Mucosa of descending colon (tissue), 3 donors: ENCODE measurements at regions not wholly inside any gene's neighbourhood (a gene's known extent, or its start where the extent isn't known, plus 50 kb on each side); places are given as distances from the start of the nearest gene placed in this dataset.

Experiments used
- ATAC-seq: fragments of 200-7000 bp; cut with Tn5 transposase; one replicate; pipeline ENCODE4 v1.9.1; 2020; ENCODE audit warnings: mild to moderate bottlenecking, moderate library complexity
- DNase-seq, 3 donors: peaks; one replicate each; pipeline ENCODE4 v3.0.0-alpha.2; 2020
- H3K36me3 ChIP-seq: fragments of 200-600 bp; one replicate; pipeline ENCODE4 v1.8.0; 2021; ENCODE audit warnings: low read depth, mild to moderate bottlenecking
- H3K4me1 ChIP-seq: fragments of 200-600 bp; one replicate; pipeline ENCODE4 v1.8.0; 2021; ENCODE audit warnings: low read depth, mild to moderate bottlenecking
- H3K4me3 ChIP-seq: fragments of 200-600 bp; one replicate; pipeline ENCODE4 v1.8.0; 2021; ENCODE audit warnings: mild to moderate bottlenecking
- H3K9me3 ChIP-seq: fragments of 200-600 bp; one replicate; pipeline ENCODE4 v1.8.0; 2021; ENCODE audit warnings: mild to moderate bottlenecking
- intact Hi-C, 2 donors: fragments of 100-400 bp; cut with DNase I in 1 of 2; cut with micrococcal nuclease in 1 of 2; formaldehyde crosslinking; loops; one replicate each; pipeline versions ENCODE4 v1.11.0 to v1.11.1; 2022; cut with DNase I, micrococcal nuclease
- TF ChIP-seq, protein P1 (sequence below): fragments of 200-600 bp; IDR thresholded peaks from one replicate; pipeline ENCODE4 v1.8.0; 2022; ENCODE audit warnings: antibody characterized with exemption, mild to moderate bottlenecking
- donor health status: DM: no; HTN: no; CAD: no; lungs with moderate emphysema.
- donor health status: DM: no; HTN: no; CAD: no.
- donor health status: DM: no; HTN: yes; CAD: no.

DNA sequence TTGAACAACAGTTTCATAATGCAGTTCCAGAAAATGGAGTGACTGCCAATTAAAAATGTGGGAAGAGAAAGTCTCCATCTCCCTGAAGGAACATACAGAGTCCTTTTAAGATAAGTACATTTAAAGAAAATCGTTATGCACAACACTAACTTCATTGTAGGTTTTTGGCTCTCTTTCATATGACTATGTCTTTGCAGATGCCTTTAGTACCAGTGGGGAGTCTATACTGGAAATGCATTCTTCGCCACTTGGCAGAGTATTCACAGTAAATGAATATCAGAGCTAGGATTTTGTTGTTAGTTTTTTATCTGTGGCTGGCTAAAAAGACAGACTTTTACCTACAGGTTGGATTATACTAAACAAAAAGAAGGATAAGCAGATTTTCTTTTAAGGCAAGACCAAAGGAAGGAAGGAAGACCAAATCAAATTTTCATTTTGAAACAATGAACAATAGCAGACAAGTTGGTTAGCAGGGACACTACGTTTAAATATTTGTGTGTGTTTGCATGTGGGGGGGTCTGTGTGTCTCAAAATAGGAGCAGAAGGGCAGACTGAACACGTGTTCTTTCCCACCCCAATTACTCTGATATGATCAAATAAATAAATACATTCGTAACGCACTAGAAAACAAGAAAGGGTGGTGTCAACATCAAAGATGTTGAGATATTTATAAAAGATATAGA is 124.5 kb downstream of the BTG1 start:
- no peaks in the 10 kb centered on the region for H3K36me3 ChIP-seq
- no peaks in the 10 kb centered on the region for H3K9me3 ChIP-seq
- intact Hi-C loops, result no loop called here
- TF ChIP-seq, protein P1, sequence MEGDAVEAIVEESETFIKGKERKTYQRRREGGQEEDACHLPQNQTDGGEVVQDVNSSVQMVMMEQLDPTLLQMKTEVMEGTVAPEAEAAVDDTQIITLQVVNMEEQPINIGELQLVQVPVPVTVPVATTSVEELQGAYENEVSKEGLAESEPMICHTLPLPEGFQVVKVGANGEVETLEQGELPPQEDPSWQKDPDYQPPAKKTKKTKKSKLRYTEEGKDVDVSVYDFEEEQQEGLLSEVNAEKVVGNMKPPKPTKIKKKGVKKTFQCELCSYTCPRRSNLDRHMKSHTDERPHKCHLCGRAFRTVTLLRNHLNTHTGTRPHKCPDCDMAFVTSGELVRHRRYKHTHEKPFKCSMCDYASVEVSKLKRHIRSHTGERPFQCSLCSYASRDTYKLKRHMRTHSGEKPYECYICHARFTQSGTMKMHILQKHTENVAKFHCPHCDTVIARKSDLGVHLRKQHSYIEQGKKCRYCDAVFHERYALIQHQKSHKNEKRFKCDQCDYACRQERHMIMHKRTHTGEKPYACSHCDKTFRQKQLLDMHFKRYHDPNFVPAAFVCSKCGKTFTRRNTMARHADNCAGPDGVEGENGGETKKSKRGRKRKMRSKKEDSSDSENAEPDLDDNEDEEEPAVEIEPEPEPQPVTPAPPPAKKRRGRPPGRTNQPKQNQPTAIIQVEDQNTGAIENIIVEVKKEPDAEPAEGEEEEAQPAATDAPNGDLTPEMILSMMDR, result no peak
- H3K4me3 ChIP-seq, result no peak overlapping the region
- ATAC-seq, result no peak
- no peaks in the 10 kb centered on the region for H3K4me1 ChIP-seq
- no peak for DNase-seq

DNA sequence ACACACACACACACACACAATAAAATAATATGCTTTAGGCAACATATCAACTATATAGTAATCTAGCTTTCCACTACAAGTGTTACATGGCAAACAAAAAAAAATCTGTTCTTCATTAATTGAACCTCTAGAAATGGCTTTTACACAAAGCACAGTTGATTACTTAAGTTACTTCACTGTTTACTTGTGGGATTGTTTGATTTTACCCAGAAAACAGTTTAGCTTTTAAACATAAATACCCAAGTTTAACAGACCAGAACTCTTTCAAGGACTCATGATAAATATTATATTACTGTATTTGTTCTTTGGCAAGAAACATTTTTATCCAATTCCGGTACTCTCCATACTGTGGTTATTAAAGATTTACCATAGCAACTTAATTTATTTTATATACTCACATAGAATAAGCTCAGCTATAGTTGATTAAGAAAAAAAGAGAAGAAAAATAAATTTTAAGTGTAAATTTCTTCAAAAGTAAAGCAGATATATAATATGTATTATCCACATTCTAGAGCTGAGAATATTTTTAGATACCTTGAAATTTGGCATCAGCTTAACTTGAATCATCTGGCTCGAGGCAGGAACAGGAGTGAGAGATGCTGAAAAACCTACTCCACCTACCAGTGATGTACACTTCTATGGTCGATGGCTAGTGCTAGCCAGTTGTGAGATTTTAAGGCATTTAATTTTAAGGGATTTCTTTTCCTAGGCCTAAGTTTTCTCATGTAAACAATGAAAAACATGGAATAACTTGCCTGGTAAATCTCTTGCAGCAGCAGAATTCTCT is 126.0 kb downstream of the BTG1 start:
- Histone ChIP-seq H3K4me3 (no peak overlapping the region), H3K4me1 (no peaks in the 10 kb centered on the region), H3K9me3 (no peaks in the 10 kb centered on the region), H3K36me3 (no peaks in the 10 kb centered on the region)
- ATAC-seq (no peak), DNase-seq (no peak)
- intact Hi-C loops, result no loop called here
- TF ChIP-seq, protein P1, result no peak

DNA sequence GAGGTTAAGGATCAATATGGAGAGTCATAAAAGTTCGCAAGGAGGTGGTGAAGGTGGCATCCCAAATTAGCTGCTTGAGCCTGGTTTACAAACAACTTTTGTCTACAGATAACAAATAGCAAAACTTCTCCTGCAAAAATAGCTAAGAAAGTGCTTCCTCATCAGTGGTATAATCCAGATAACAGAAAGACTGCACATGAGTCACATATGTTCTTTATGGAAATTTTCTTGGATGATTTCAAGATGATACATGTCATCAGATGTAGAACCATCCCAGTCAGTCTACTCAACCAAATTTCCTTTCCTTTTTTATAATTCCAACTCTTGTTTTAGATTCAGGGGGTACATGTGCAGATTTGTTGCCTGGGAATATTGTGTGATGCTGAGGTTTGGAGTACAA is 133.0 kb downstream of the BTG1 start:
- Histone ChIP-seq H3K4me1 (no peaks in the 10 kb centered on the region), H3K36me3 (no peaks in the 10 kb centered on the region), H3K4me3 (no peak overlapping the region), H3K9me3 (no peaks in the 10 kb centered on the region)
- ATAC-seq, result no peak
- no peak for DNase-seq
- intact Hi-C loops, result no loop called here
- TF ChIP-seq, protein P1, result no peak

DNA sequence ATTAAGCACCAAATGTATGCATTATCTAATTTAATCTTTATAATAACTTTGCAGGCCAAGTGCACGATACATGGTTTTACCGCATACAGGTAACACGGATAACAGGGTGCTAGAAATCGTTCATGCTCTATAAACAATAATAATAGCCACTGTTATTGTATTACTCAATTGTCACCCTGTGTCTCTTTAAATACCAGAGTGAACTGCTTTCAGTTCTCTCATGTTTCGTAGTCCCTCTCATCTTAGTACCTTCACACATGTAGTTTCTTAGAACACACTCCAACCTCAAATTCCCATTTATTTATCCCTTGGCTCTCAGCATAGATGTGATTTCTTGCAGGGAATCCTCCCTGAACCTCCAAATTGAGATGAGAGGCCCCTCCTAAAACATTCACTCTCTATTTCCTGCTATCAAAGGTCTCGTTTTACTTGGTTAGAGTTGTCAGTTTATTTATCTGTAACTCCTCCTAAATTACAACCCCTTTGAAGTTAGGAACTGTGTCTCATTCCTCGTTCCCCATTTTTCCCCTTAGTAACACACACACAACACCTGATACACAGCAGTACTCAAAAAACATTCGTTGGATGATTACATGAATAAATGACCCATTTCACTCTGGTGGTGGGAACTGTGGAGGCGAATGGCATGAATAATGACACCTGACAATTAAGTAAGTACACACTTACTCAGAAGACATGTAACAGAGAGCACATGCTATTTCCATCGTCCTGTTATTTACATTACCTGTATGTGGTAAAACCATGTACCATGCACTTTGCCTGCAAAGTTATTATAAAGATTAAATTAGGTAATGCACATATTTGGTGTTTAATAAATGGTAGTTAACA is 134.6 kb downstream of the BTG1 start:
- TF ChIP-seq, protein P1, result no peak
- Histone ChIP-seq H3K4me3 (no peak overlapping the region), H3K9me3 (no peaks in the 10 kb centered on the region), H3K4me1 (no peaks in the 10 kb centered on the region), H3K36me3 (no peaks in the 10 kb centered on the region)
- ATAC-seq, result no peak
- DNase-seq, result no peak
- intact Hi-C loops, result no loop called here

DNA sequence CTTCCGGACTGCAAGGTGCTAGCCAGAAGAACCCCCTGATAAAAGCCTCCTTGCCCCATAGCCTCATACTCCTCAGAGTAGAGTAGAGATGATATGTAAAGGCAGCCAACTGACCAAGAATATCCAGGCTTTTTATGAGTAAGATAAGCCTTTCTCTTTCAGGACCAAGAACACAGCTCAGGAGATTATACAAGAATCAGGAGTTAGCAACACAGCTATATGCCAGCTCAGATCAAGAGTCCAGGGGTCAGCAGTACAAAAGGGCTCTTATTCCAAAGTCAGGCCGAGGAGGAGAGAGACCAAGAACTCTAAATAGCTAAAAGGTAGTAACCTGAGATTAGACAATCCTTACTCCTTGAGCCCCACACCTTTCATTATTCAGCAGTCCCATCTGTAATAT is 135.3 kb downstream of the BTG1 start:
- Histone ChIP-seq H3K4me3 (no peak overlapping the region), H3K4me1 (no peaks in the 10 kb centered on the region), H3K36me3 (no peaks in the 10 kb centered on the region), H3K9me3 (no peaks in the 10 kb centered on the region)
- TF ChIP-seq, protein P1, result no peak
- DNase-seq, result no peak
- intact Hi-C loops, result no loop called here
- ATAC-seq, result peak; percentile 24
